HS-27A (cell line): ENCODE measurements at regions not wholly inside any gene's neighbourhood (a gene's known extent, or its start where the extent isn't known, plus 50 kb on each side); places are given as distances from the start of the nearest gene placed in this dataset.
A peak's percentile ranks its signal among the peaks of the same experiment; 100 is the strongest.

Experiments
- DNase-seq: peaks from one replicate; pipeline ENCODE4 v3.0.0-alpha.2; 2012; ENCODE audit warnings: low read depth, missing footprints

DNA sequence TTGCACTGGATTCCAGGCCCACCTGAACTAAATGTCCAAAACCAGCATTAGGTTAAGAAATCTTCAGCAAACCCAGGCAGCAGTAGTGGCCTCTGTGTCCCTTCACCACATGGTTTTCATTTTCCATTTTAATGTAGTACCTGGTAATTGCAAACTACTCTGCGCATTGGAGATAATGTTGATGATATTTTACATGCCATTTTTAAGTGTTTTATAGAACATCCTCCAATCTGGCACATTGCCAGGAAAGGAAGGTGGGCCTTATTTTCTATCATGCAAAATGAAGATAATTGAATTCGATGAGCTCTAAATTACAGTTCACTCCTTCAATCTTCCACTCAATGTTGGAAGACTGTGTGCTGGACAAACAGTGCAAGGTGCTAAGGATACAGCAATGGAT is 89.5 kb downstream of the ZC3H11B start:
- DNase-seq, result no peak

- DNase-seq, result no peak
Measured at GRCh38 chr1:219521325-219521724, 91.6 kb downstream of the ZC3H11B start.

DNA sequence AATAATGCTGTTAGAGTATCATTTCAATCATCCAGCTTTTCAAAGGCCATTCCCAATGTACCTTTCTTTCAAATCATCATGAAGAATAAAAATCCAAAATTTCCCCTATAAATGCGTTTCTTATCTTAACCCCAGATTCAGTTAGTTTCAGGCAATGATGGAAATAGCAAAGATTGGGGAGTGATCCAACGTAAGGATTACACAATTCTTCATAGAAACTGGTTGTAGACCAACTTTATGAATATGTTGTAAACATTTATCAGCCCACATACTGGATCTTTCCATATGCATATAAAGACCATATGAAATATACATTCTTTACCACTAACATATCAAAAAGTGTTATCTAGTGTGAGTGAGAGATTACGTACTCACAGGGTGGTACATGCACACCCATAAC is 92.7 kb downstream of the ZC3H11B start:
- no peak for DNase-seq

DNA sequence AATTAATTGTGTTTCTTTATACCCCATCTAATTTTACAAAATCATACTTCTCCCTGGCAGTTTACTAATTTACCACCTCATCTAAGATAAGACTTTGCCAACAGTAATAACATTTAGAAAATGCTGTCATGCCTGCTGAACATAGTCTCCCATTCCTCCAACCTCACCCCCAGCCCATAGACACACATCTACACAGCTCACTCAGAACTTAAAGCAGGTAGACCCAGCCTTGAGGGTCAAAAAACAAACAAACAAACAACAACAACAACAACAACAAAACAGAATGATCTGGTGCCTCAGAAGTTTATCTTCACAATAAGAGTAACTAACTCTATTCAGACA is 94.0 kb downstream of the ZC3H11B start:
- DNase-seq, result no peak

DNA sequence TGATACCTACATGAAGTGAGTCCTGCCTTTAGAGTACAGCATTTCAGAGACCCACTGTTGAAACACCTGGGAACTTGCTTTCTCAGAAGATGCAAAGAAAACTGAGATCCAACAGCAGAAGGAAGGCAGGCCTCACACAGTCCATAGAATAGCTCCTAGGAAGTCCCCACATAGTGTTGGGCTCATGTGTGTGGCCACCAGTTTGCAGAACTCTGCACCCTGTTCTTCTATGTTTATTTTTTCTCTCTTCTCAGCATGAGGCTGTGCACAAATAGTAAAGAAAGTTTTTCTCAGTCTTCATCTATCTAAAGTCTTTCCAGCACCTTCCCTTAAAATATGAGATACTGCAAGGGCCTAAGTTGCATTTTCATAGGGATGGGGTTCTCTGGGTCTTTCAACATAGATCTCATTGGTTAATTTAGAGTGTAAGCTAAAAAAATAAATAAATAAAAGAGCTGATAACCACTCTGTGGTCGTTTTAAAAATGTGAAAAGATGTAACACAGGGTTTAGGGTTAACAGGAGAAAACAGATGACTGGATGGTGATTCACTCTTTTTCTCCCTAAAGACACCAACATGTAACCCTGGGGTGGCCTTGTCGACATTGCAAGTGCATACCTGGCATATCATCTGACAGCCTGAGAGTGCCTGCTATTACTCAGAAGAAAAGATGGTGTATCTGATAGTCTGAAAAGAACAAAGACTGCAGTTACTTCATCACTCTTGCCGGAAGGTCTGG is 94.6 kb downstream of the ZC3H11B start:
- peak; percentile 30 for DNase-seq

DNA sequence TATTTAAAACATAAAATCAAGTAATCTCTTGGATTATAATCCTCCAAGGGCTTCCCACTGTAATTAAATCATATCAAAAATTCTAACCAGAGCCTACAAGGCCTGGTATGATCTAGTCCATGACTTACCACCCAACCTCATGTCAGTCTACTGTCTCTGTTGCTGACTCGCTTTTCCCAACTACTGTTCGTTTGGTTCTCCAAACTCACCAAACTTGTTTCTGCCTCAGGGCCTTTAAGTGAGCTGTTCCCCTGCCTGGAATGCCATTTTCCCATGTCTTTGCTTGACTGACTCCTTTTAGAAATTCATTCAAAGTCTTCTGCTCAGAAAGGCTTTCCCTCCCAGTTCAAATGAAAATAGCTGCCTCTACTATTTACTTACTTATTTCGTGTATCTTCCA is 95.9 kb downstream of the ZC3H11B start:
- no peak for DNase-seq

- DNase-seq, result no peak
Measured at GRCh38 chr1:219514728-219515127, 98.2 kb downstream of the ZC3H11B start.

- DNase-seq, result no peak
Measured at GRCh38 chr1:219507437-219507836, 105.5 kb downstream of the ZC3H11B start.

DNA sequence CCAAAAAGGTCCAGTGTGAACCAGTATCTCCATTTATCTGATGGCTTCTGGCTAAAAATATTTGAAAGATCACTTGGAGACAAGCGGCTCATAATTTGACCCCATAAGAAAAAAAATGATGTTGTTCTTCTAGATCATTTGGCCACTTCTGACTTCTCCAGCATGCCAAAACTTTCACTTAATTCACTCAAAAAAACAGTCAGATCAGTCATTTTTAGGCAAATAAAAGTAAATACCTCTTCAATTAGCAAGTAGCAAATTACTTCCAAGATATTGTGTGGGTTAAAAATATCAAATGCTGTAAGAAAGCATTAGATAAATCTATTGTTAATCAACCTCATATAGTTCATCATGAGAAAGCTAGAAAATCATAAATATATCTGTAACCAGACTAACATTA is 106.0 kb downstream of the ZC3H11B start:
- DNase-seq, result no peak

GRCh38 chr1:219506473-219506899 is 106.4 kb downstream of the ZC3H11B start:
- DNase-seq, result no peak

GRCh38 chr1:219505886-219506285 is 107.0 kb downstream of the ZC3H11B start:
- no peak for DNase-seq

DNA sequence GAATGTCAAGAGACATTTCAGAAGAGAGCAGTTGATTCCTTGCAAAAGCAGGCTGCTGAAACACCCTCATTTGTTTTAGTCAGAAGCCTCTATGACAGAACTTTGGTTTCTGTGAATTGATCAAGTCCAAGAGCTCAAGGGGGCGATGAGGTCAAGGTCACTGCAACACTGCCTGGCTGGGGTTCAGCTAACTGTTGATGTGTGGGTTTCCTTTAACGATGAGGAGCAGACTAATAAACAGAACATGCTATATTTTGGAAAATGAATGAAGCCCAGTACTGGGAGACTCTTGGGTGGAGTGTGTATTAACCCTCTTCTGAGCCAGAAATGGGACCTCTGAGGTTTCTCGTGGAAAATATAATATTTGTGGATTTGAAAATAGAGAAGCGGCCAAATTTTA is 109.3 kb downstream of the ZC3H11B start:
- DNase-seq, result no peak

DNA sequence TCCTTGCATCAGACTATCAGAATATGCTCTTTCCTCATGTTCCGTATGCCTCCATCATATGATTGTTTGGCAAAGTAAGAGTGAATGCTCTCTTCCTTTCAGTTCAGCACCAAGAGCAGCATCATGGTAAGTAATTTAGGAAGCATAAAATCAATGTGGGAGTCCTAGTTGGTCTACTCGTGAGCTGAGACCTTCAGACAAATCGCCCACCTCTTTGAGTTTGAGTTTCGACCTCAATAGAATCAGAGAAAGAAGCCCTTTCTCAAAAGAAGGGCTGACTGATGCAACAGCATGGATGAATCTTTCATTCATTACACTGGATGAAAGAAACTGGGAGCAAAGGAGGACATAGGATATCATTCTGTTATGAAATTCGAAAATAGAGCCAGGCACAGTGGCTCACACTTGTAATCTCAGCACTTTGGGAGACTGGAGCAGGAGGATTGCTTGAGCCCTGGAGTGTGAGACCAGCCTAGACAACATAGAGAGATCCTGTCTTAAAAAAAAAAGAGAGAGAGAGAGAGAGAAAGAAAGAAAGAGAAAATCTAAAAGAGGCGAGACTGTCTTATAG is 112.5 kb downstream of the ZC3H11B start:
- DNase-seq, result no peak

GRCh38 chr1:219498666-219499065 is 114.2 kb downstream of the ZC3H11B start:
- DNase-seq, result no peak

- no peak for DNase-seq
Measured at GRCh38 chr1:219495737-219496408, 117.0 kb downstream of the ZC3H11B start.

GRCh38 chr1:219492717-219493116 is 120.2 kb downstream of the ZC3H11B start:
- no peak for DNase-seq

- DNase-seq, result no peak
Measured at GRCh38 chr1:219490566-219490965, 122.3 kb downstream of the ZC3H11B start.

DNA sequence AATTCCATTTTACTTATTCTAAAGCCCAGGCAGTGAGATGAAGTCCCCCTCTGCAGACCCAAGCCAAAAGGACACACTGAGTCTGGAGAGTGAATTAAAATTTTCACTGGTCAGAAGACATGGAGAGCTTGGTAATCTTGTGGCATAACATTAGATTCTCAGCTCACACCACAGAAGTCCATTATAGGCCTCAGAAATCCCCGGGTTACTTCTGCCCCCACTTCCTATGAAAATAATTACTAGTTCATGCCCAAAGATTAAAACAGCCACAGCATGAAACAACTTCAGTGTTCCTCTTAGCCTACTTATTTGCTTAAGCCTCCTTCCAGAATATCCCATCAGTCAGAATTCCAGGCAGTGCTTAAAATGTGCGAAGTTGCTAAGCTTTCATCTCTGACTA is 123.3 kb downstream of the ZC3H11B start:
- DNase-seq, result no peak

- DNase-seq, result no peak
Measured at GRCh38 chr1:219488275-219488674, 124.6 kb downstream of the ZC3H11B start.

GRCh38 chr1:219483530-219483929 is 129.4 kb downstream of the ZC3H11B start:
- no peak for DNase-seq

DNA sequence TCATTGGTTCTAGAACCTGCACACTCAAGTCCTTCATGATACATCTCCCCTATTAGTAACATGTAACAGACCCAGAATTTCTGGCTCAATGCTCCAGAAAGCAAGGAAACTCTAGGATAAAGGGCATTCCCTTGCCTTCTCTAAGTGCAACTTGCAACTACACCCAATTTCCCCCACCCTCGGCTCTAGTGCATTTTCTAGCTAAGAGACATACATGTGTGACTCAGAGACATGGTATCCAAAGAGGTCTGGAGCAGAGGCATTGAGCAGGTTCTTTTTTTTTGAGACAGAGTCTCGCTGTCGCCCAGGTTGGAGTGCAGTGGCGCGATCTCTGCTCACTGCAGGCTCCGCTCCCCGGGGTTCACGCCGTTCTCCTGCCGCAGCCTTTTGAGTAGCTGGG is 132.9 kb downstream of the ZC3H11B start:
- DNase-seq, result no peak

- no peak for DNase-seq
Measured at GRCh38 chr1:219478811-219479210, 134.1 kb downstream of the ZC3H11B start.

- no peak for DNase-seq
Measured at GRCh38 chr1:219477861-219478260, 135.0 kb downstream of the ZC3H11B start.

- DNase-seq, result no peak
Measured at GRCh38 chr1:219476716-219477115, 136.2 kb downstream of the ZC3H11B start.
